ENCODE measurements at regions not wholly inside any gene's neighbourhood (a gene's known extent, or its start where the extent isn't known, plus 50 kb on each side); places are given as distances from the start of the nearest gene placed in this dataset.

DNA sequence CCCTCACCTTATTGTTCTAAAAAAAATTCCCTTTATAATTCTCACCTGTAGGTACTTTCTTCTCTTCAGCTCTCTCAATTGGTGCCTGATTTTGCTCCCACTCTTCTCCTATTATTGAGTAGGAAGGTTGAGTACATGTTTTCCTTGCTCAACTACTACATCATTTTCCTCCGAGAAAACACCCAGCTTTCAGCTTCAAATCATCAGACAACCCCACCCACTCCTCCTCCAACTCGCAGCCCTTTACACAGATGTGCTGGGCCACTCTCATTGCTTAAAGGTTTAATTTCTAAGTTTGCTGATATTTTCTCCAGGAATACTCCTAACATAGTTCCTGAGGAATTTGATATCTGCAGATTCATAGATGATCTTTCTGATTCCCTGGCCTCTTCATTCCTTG, 734.4 kb upstream of the ZEB2 start:
- ATAC-seq (ENCODE audit: low read depth) = no peak
- CTCF ChIA-PET = no interaction called here
- Mint-ChIP-seq H3K4me1 (peaks cover 9% of the 10 kb centered on the region), H3K36me3 (ENCODE audit: low read depth) (no peaks in the 10 kb centered on the region), H3K27me3 (peaks cover 4% of the 10 kb centered on the region), H3K4me3 (no peak overlapping the region), H3K9me3 (no peaks in the 10 kb centered on the region), H3K27ac (no peak overlapping the region)
- intact Hi-C loops (cut with micrococcal nuclease) = loop anchor here (2.0 kb wide), 1 partner anchor 15 kb away; no protein-coding TSS in a partner anchor
- TF ChIP-seq, protein P1, sequence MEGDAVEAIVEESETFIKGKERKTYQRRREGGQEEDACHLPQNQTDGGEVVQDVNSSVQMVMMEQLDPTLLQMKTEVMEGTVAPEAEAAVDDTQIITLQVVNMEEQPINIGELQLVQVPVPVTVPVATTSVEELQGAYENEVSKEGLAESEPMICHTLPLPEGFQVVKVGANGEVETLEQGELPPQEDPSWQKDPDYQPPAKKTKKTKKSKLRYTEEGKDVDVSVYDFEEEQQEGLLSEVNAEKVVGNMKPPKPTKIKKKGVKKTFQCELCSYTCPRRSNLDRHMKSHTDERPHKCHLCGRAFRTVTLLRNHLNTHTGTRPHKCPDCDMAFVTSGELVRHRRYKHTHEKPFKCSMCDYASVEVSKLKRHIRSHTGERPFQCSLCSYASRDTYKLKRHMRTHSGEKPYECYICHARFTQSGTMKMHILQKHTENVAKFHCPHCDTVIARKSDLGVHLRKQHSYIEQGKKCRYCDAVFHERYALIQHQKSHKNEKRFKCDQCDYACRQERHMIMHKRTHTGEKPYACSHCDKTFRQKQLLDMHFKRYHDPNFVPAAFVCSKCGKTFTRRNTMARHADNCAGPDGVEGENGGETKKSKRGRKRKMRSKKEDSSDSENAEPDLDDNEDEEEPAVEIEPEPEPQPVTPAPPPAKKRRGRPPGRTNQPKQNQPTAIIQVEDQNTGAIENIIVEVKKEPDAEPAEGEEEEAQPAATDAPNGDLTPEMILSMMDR (IDR thresholded peaks at IDR 0.05) = no peak
- DNase-seq = no peak
- POLR2A ChIA-PET = no interaction called here

DNA sequence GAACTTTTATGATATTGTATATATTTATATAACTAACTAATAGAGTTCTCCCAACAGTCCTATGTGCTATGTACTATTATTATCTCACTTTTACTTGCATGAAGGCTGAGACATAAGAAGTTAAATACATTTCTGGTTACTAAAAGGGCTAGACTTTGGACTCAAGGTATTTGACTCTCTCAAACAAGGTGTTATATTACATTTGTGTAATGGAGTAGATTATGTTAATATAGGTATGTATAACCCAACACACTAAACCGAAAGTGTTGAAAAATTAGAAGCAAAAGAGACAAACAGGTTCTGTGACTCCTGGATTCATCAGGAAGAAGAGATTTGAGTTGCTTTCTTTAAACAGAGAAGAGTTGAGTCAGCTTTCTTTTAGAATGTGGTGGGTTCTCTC, 733.6 kb upstream of the ZEB2 start:
- DNase-seq (no peak), ATAC-seq (ENCODE audit: low read depth) (no peak)
- Mint-ChIP-seq H3K36me3 (ENCODE audit: low read depth) (no peaks in the 10 kb centered on the region), H3K27ac (no peak overlapping the region), H3K4me3 (no peak overlapping the region), H3K27me3 (peaks cover 4% of the 10 kb centered on the region), H3K9me3 (no peaks in the 10 kb centered on the region), H3K4me1 (peaks cover 6% of the 10 kb centered on the region)
- POLR2A ChIA-PET = no interaction called here
- TF ChIP-seq, protein P1 (IDR thresholded peaks at IDR 0.05) = no peak
- intact Hi-C loops (cut with micrococcal nuclease) = no loop called here
- CTCF ChIA-PET = no interaction called here

DNA sequence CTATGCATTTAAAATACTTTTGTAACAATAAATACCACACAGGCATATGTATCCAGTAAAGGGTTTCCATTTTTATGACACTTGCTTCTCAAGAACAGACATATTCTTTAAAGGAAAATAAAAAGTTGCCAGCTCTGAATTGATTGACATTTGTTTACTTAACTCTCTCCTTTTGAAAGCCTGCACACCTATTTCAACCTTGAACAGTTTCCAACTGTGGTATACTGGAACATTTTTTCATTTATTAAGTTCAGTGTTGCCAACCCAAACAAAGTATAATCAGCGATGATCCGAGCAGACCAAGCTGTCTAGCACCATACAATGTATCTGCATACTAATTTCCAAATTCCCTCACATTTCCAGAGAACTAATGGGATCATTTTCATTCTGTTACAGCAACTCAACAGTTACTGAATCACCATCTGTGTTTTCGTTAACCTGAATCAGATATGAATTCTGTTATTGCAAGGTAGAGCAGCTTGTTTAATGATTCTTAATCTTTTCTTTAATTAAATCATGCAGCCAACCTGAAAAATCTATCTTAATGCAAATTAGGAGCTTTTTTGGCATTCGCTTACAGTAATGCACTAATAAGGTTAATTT, 725.5 kb upstream of the ZEB2 start:
- no peak for DNase-seq
- TF ChIP-seq, protein P1 (IDR thresholded peaks at IDR 0.05) = no peak
- Mint-ChIP-seq H3K4me1 (no peaks in the 10 kb centered on the region), H3K27me3 (no peaks in the 10 kb centered on the region), H3K27ac (no peak overlapping the region), H3K9me3 (no peaks in the 10 kb centered on the region), H3K36me3 (ENCODE audit: low read depth) (no peaks in the 10 kb centered on the region), H3K4me3 (no peak overlapping the region)
- ATAC-seq (ENCODE audit: low read depth) = no peak
- ChIA-PET CTCF (no interaction called here), POLR2A (no interaction called here)
- intact Hi-C loops (cut with micrococcal nuclease) = no loop called here

DNA sequence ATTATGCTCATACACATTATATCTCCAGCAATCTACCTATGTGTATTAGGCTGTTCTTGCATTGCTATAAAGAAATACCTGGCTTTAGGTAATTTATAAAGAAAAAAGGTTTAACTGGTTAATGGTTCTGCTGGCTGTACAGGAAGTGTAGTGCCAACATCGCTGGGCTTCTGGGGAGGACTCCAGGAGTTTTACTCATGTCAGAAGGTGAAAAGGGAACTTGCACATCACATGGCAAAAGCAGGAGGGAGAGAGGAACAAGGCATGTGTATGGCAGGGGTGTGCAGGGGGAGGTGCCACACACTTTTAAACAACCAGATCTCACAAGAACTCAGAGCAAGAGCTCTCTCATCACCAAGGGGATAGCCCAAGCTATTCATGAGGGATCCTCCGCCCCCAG, 715.4 kb upstream of the ZEB2 start:
- Mint-ChIP-seq H3K4me3 (no peak overlapping the region), H3K4me1 (no peaks in the 10 kb centered on the region), H3K27ac (no peak overlapping the region), H3K9me3 (no peaks in the 10 kb centered on the region), H3K27me3 (no peaks in the 10 kb centered on the region), H3K36me3 (ENCODE audit: low read depth) (no peaks in the 10 kb centered on the region)
- ATAC-seq (ENCODE audit: low read depth) = no peak
- ChIA-PET POLR2A (no interaction called here), CTCF (no interaction called here)
- TF ChIP-seq, protein P1 (IDR thresholded peaks at IDR 0.05) = no peak
- intact Hi-C loops (cut with micrococcal nuclease) = no loop called here
- no peak for DNase-seq

DNA sequence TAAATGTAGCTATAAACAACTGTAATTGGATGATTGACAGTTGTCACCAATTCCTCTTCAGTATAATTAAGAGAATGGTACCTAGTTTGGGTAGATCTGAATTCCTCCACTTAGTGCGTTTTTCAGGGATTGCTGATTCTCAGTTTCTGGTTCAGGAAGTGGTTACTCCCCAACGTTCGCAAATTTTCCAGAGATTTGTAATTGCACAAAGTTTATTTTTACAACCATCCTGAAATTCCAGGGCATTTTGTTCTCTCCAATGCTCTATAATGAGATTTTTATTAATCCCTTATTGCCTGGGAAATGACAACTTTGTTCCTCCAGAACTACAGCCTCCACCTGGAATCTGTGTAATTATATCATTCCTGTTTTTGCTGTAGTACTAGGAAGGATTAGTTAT, 710.6 kb upstream of the ZEB2 start:
- no peaks in the 10 kb centered on the region for H3K36me3 Mint-ChIP-seq (ENCODE audit: low read depth)
- no peak overlapping the region for H3K27ac Mint-ChIP-seq
- H3K4me3 Mint-ChIP-seq = no peak overlapping the region
- intact Hi-C loops (cut with micrococcal nuclease) = no loop called here
- ChIA-PET POLR2A (no interaction called here), CTCF (no interaction called here)
- ATAC-seq (ENCODE audit: low read depth) (no peak), DNase-seq (no peak)
- H3K4me1 Mint-ChIP-seq = no peaks in the 10 kb centered on the region
- H3K9me3 Mint-ChIP-seq = no peaks in the 10 kb centered on the region
- H3K27me3 Mint-ChIP-seq = no peaks in the 10 kb centered on the region
- TF ChIP-seq, protein P1 (IDR thresholded peaks at IDR 0.05) = no peak
